DOHH2 (cell line): ENCODE measurements at regions not wholly inside any gene's neighbourhood (a gene's known extent, or its start where the extent isn't known, plus 50 kb on each side); places are given as distances from the start of the nearest gene placed in this dataset.

Source experiments
- EZH2phosphoT487 ChIP-seq: fragments of 200-600 bp; sonication (generic); IDR thresholded peaks from 2 replicates; pipeline ENCODE4 v1.6.1; 2017; ENCODE audit warnings: borderline replicate concordance, mild to moderate bottlenecking, antibody characterized with exemption, low read length, moderate library complexity, mixed read lengths
- TF ChIP-seq, protein P1 (sequence below): fragments of 200-600 bp; sonication (generic); IDR thresholded peaks from one replicate; pipeline ENCODE4 v1.5.1; 2014; ENCODE audit warnings: antibody characterized with exemption, mild to moderate bottlenecking, low read depth, low read length; ENCODE audit not compliant: poor library complexity, severe bottlenecking

DNA sequence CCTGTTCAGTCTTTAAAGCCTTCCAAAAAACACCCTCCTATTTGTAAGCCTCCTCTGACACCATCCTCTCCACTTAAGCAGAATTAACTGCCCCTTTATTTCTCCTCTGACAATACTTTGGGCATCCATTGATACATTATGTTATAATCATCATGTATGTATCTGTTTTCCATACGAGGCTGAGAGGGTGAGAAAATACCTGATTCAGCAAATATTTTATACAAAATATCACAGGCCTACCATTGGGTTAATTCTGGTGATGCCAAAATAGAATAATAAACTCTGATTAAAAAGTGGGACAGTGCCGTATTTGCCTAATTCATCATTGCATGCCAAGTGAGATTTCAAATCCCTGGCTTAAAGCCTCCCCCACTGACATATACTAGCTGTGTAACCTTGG lies 118.2 kb upstream of the ADAMTS9 start:
- TF ChIP-seq, protein P1, sequence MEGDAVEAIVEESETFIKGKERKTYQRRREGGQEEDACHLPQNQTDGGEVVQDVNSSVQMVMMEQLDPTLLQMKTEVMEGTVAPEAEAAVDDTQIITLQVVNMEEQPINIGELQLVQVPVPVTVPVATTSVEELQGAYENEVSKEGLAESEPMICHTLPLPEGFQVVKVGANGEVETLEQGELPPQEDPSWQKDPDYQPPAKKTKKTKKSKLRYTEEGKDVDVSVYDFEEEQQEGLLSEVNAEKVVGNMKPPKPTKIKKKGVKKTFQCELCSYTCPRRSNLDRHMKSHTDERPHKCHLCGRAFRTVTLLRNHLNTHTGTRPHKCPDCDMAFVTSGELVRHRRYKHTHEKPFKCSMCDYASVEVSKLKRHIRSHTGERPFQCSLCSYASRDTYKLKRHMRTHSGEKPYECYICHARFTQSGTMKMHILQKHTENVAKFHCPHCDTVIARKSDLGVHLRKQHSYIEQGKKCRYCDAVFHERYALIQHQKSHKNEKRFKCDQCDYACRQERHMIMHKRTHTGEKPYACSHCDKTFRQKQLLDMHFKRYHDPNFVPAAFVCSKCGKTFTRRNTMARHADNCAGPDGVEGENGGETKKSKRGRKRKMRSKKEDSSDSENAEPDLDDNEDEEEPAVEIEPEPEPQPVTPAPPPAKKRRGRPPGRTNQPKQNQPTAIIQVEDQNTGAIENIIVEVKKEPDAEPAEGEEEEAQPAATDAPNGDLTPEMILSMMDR: no peak
- no peak for TF ChIP-seq EZH2phosphoT487
